ENCODE measurements at regions not wholly inside any gene's neighbourhood (a gene's known extent, or its start where the extent isn't known, plus 50 kb on each side); places are given as distances from the start of the nearest gene placed in this dataset.

DNA sequence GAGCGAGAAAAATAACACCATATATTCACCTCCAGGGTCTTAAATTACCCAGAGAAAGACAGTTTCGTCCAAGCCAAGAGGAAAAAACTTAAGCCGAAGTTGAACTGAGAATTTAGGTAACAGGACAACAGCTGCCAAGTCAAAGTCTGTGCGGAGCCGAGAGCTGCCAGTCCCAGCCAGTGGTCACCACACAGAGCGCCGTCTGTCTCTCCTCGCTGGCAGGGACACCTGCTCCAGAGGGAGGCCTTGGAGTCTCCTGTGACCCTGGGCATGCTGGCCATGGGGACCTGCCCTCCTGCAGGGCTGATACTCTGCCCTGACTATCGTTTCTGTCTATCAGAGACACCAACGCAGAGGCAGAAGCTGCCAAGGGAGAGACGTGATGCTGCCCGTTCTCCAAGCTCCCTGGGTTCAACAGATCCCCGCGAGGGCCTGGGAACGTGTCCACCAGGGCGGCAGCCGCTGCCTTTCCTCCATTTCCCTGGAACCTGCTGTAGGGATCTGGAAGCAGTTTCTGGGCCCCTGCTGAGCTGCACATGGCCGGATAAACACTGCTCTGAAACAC lies 341.3 kb downstream of the SMOC2 start:
- no peak for TF ChIP-seq CTCF (IDR thresholded peaks at IDR 0.05)
- no peak for TF ChIP-seq POLR2A (IDR thresholded peaks at IDR 0.05)

Data from heart left ventricle (tissue), 13 donors.